SK-N-SH treated with all-trans-retinoic acid at 6 μM for 48 hours (cell line): ENCODE measurements at regions not wholly inside any gene's neighbourhood (a gene's known extent, or its start where the extent isn't known, plus 50 kb on each side); places are given as distances from the start of the nearest gene placed in this dataset.

Experiments
- ARNTL ChIP-seq: fragments of 450-650 bp; formaldehyde crosslinking; IDR thresholded peaks from 2 replicates; pipeline ENCODE4 v1.5.0; 2020; ENCODE audit warnings: low read depth, mild to moderate bottlenecking, moderate library complexity, borderline replicate concordance
- CSDC2 ChIP-seq: fragments of 250-450 bp; sonication (Bioruptor Pico); IDR thresholded peaks from 2 replicates; pipeline ENCODE4 v1.5.0; 2020; ENCODE audit warnings: mild to moderate bottlenecking, moderate library complexity
- ESRRG ChIP-seq: fragments of 250-450 bp; sonication (Bioruptor Pico); IDR thresholded peaks from 2 replicates; pipeline ENCODE4 v1.6.1; 2021; ENCODE audit warnings: mild to moderate bottlenecking
- GLIS3 ChIP-seq: fragments of 250-450 bp; sonication (Bioruptor Pico); IDR thresholded peaks from 2 replicates; pipeline ENCODE4 v1.5.0; 2020; ENCODE audit warnings: mild to moderate bottlenecking, moderate library complexity
- OSR1 ChIP-seq: fragments of 250-450 bp; sonication (Bioruptor Pico); IDR thresholded peaks from 2 replicates; pipeline ENCODE4 v1.8.0; 2022; ENCODE audit warnings: moderate library complexity, mild to moderate bottlenecking, inconsistent platforms
- TCF4 ChIP-seq: fragments of 250-450 bp; sonication (Bioruptor Pico); IDR thresholded peaks from 2 replicates; pipeline ENCODE4 v1.8.0; 2021; ENCODE audit warnings: mild to moderate bottlenecking, moderate library complexity, borderline replicate concordance
- ZC3H10 ChIP-seq: fragments of 250-450 bp; sonication (Bioruptor Pico); IDR thresholded peaks from 2 replicates; pipeline ENCODE4 v1.5.1; 2021; ENCODE audit warnings: mild to moderate bottlenecking, moderate library complexity
- ZFP3 ChIP-seq: fragments of 250-450 bp; sonication (Bioruptor Pico); IDR thresholded peaks from 2 replicates; pipeline ENCODE4 v1.5.0; 2020; ENCODE audit warnings: mild to moderate bottlenecking, moderate library complexity
- ZFP30 ChIP-seq: fragments of 450-650 bp; formaldehyde crosslinking; IDR thresholded peaks from 2 replicates; pipeline ENCODE4 v1.5.0; 2022; ENCODE audit warnings: mild to moderate bottlenecking, moderate library complexity
- ZNF8 ChIP-seq: fragments of 450-650 bp; formaldehyde crosslinking; IDR thresholded peaks from 2 replicates; pipeline ENCODE4 v1.5.0; 2020; ENCODE audit warnings: mild to moderate bottlenecking, moderate library complexity
- TF ChIP-seq, protein P1 (sequence below): fragments of 250-450 bp; sonication (Bioruptor Pico); IDR thresholded peaks from 2 replicates; pipeline ENCODE4 v1.8.0; 2020; ENCODE audit warnings: mild to moderate bottlenecking, moderate library complexity, borderline replicate concordance
- TF ChIP-seq, protein P2 (sequence below): fragments of 250-450 bp; sonication (Bioruptor Pico); IDR thresholded peaks from 2 replicates; pipeline ENCODE4 v1.5.1; 2021; ENCODE audit warnings: mild to moderate bottlenecking, moderate library complexity
- TF ChIP-seq, protein P3 (sequence below): fragments of 250-450 bp; sonication (Bioruptor Pico); IDR thresholded peaks from 2 replicates; pipeline ENCODE4 v1.5.0; 2020; ENCODE audit warnings: mild to moderate bottlenecking, moderate library complexity

DNA sequence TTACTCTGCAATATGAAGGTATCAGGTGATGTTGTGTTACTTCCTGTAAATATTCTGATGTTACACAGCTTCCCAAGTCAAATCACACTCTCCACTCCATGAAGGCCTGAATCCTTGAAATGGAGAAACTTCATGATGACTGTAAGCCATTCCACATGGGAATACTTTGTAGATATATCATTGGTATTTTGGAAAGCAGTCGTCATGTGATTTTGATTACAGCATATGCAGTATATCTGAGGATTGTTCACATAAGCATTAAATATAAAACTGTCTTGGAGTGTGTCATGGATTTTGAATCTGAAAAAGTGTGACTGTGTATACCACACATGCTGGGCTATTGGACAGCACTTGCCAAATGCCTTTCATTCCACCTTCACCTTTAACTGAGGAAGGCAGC, 118.3 kb upstream of the EXOC2 start:
- TF ChIP-seq GLIS3 (CRISPR knock-in tag) (no peak), ZFP3 (CRISPR knock-in tag) (no peak), ZFP30 (CRISPR knock-in tag) (no peak), ESRRG (no peak), ZNF8 (CRISPR knock-in tag) (no peak), TCF4 (no peak), ZC3H10 (CRISPR knock-in tag) (no peak), ARNTL (no peak), CSDC2 (CRISPR knock-in tag) (no peak), OSR1 (CRISPR knock-in tag) (no peak)
- TF ChIP-seq, protein P1, sequence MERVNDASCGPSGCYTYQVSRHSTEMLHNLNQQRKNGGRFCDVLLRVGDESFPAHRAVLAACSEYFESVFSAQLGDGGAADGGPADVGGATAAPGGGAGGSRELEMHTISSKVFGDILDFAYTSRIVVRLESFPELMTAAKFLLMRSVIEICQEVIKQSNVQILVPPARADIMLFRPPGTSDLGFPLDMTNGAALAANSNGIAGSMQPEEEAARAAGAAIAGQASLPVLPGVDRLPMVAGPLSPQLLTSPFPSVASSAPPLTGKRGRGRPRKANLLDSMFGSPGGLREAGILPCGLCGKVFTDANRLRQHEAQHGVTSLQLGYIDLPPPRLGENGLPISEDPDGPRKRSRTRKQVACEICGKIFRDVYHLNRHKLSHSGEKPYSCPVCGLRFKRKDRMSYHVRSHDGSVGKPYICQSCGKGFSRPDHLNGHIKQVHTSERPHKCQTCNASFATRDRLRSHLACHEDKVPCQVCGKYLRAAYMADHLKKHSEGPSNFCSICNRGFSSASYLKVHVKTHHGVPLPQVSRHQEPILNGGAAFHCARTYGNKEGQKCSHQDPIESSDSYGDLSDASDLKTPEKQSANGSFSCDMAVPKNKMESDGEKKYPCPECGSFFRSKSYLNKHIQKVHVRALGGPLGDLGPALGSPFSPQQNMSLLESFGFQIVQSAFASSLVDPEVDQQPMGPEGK (CRISPR knock-in tag) = no peak
- TF ChIP-seq, protein P2, sequence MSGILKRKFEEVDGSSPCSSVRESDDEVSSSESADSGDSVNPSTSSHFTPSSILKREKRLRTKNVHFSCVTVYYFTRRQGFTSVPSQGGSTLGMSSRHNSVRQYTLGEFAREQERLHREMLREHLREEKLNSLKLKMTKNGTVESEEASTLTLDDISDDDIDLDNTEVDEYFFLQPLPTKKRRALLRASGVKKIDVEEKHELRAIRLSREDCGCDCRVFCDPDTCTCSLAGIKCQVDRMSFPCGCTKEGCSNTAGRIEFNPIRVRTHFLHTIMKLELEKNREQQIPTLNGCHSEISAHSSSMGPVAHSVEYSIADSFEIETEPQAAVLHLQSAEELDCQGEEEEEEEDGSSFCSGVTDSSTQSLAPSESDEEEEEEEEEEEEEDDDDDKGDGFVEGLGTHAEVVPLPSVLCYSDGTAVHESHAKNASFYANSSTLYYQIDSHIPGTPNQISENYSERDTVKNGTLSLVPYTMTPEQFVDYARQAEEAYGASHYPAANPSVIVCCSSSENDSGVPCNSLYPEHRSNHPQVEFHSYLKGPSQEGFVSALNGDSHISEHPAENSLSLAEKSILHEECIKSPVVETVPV (CRISPR knock-in tag) = no peak
- TF ChIP-seq, protein P3, sequence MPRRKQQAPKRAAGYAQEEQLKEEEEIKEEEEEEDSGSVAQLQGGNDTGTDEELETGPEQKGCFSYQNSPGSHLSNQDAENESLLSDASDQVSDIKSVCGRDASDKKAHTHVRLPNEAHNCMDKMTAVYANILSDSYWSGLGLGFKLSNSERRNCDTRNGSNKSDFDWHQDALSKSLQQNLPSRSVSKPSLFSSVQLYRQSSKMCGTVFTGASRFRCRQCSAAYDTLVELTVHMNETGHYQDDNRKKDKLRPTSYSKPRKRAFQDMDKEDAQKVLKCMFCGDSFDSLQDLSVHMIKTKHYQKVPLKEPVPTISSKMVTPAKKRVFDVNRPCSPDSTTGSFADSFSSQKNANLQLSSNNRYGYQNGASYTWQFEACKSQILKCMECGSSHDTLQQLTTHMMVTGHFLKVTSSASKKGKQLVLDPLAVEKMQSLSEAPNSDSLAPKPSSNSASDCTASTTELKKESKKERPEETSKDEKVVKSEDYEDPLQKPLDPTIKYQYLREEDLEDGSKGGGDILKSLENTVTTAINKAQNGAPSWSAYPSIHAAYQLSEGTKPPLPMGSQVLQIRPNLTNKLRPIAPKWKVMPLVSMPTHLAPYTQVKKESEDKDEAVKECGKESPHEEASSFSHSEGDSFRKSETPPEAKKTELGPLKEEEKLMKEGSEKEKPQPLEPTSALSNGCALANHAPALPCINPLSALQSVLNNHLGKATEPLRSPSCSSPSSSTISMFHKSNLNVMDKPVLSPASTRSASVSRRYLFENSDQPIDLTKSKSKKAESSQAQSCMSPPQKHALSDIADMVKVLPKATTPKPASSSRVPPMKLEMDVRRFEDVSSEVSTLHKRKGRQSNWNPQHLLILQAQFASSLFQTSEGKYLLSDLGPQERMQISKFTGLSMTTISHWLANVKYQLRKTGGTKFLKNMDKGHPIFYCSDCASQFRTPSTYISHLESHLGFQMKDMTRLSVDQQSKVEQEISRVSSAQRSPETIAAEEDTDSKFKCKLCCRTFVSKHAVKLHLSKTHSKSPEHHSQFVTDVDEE (CRISPR knock-in tag) = no peak
